Small intestine (tissue), 7 donors: ENCODE measurements at regions not wholly inside any gene's neighbourhood (a gene's known extent, or its start where the extent isn't known, plus 50 kb on each side); places are given as distances from the start of the nearest gene placed in this dataset.
A peak's percentile ranks its signal among the peaks of the same experiment; 100 is the strongest.
"Not testable (repeated sequence)": the region's sequence is repeated elsewhere in the genome, so short reads cannot be mapped to it uniquely, and the experiment has no call there.

Experiments used
- DNase-seq, 2 donors: peaks; one replicate each; pipeline versions ENCODE4 v3.0.0 to v3.0.0-alpha.2; 2013
- FAIRE-seq: peaks from 2 replicates; lab custom pipeline; 2012; peaks lifted over from hg19 to GRCh38; lab: Jason Lieb, UNC
- H3K27ac ChIP-seq, 3 donors: one replicate each; pipeline ENCODE4 v1.5.1; 2013; ENCODE audit warnings: low read length in 2 of 3, mild to moderate bottlenecking in 2 of 3, control low read depth in 1 of 3, inconsistent platforms in 1 of 3, low read depth in 1 of 3, moderate library complexity in 1 of 3
- H3K27me3 ChIP-seq, 3 donors: one replicate each; pipeline ENCODE4 v1.6.1; 2013; ENCODE audit warnings: low read length in 3 of 3, inconsistent platforms in 1 of 3; ENCODE audit not compliant: control insufficient read depth in 3 of 3, insufficient read depth in 3 of 3
- H3K36me3 ChIP-seq, 3 donors: one replicate each; pipeline ENCODE4 v1.6.1; 2013; ENCODE audit warnings: low read length in 3 of 3, inconsistent platforms in 1 of 3, low read depth in 1 of 3, mild to moderate bottlenecking in 1 of 3, moderate library complexity in 1 of 3; ENCODE audit not compliant: control insufficient read depth in 3 of 3, insufficient read depth in 2 of 3
- H3K4me1 ChIP-seq, 3 donors: one replicate each; pipeline ENCODE4 v1.6.1; 2013; ENCODE audit warnings: low read length in 2 of 3, inconsistent platforms in 1 of 3, low read depth in 1 of 3, mild to moderate bottlenecking in 1 of 3, moderate library complexity in 1 of 3; ENCODE audit not compliant: control insufficient read depth in 3 of 3, insufficient read depth in 2 of 3
- H3K4me3 ChIP-seq, 3 donors: one replicate each; pipeline ENCODE4 v1.5.1; 2013; ENCODE audit warnings: low read length in 3 of 3, control low read depth in 1 of 3, inconsistent platforms in 1 of 3, low read depth in 1 of 3, mild to moderate bottlenecking in 1 of 3, moderate library complexity in 1 of 3
- H3K9me3 ChIP-seq, 2 donors: one replicate each; pipeline ENCODE4 v1.6.1; 2013; ENCODE audit warnings: low read depth in 1 of 2, low read length in 1 of 2; ENCODE audit not compliant: control insufficient read depth in 2 of 2, insufficient read depth in 1 of 2
- WGBS, 3 donors: extraction: QIAGEN DNeasy Blood & Tissue Kit; methylation state at CpG; one replicate each; pipeline ENCODE4 v1.1.7; 2013; 5-methylcytosine and 5-hydroxymethylcytosine counted together
- donor health status: healthy with polysubstance abuse.
- donor health status: control.
- donor health status: control.
- donor health status: Bipolar disorder and iron deficiency.
- donor health status: healthy.

GRCh38 chr12:8282181-8282580, 54.8 kb upstream of the FAM90A1 start:
- FAIRE-seq, H3K27me3 ChIP-seq: not testable (repeated sequence)

DNA sequence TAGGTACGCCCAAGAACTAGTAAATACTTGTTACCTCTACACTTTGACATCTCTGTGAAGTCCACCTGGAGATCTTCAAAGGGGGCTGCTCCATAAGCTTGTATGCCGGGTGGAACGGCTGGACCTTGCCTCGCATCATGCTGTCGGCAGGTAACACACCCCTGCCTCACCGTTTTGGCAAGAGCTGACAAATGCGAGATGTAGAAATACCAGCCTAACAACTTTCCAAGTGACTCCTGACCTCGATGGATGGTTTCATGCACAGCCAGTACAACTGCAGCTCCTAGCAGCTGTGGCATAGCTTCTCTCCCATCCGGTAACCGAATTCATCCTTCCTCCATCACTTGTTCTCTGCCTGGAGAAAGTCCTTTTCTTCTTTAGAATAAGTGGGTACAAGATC, 58.3 kb upstream of the FAM90A1 start:
- H3K4me3 ChIP-seq, H3K36me3 ChIP-seq, FAIRE-seq, H3K4me1 ChIP-seq, H3K27me3 ChIP-seq, H3K9me3 ChIP-seq, H3K27ac ChIP-seq: not testable (repeated sequence)
- WGBS, 3 donors, result 21 to 69% (median 33%) methylated on average over 9 to 10 of the region's 10 CpGs
- DNase-seq, result peak in 1 of 2 donors; percentile 1

More at GRCh38 chr12:8282181-8282580, 54.8 kb upstream of the FAM90A1 start:
- not testable (repeated sequence) for H3K4me1 ChIP-seq, H3K27ac ChIP-seq, H3K4me3 ChIP-seq, DNase-seq, H3K36me3 ChIP-seq, H3K9me3 ChIP-seq
- WGBS, 3 donors, result 62 to 78% (median 67%) methylated on average over 8 of the region's 11 CpGs

DNA sequence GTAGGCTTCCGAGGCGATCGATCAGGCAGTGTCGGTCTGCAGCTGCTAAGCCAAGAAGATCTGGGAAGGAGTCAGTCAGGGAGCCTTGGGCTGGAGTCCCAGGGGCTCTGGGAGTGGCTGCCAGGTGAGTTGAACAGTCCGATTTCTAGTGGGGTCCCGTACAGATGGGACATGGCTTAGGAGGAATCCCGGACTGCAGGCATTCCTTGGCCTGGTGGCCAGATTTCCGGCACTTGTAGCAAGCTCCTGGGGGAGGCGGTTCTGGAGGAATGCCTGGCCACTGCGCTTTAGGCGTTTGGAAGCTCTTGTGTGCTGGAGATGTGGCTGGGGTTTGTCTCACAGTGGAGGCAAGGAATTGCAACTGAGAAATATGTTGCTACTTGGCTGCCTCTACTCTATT, 64.3 kb upstream of the FAM90A1 start:
- H3K27me3 ChIP-seq, DNase-seq, H3K27ac ChIP-seq, FAIRE-seq, H3K4me3 ChIP-seq, H3K4me1 ChIP-seq, H3K36me3 ChIP-seq, H3K9me3 ChIP-seq: not testable (repeated sequence)
- 87 to 94% (median 87%) methylated on average over 9 to 11 of the region's 11 CpGs for WGBS, 3 donors

GRCh38 chr12:8294662-8295061, 67.2 kb upstream of the FAM90A1 start:
- not testable (repeated sequence) for H3K9me3 ChIP-seq, H3K27ac ChIP-seq, H3K4me1 ChIP-seq, FAIRE-seq, DNase-seq, H3K4me3 ChIP-seq, H3K27me3 ChIP-seq, H3K36me3 ChIP-seq
- WGBS, 3 donors, result 74 to 77% (median 75%) methylated on average over 6 of the region's 7 CpGs

GRCh38 chr12:8308611-8309010, 81.2 kb upstream of the FAM90A1 start:
- H3K27me3 ChIP-seq, DNase-seq, H3K27ac ChIP-seq, H3K9me3 ChIP-seq, H3K36me3 ChIP-seq, H3K4me3 ChIP-seq, H3K4me1 ChIP-seq, FAIRE-seq: not testable (repeated sequence)
- 18 to 45% (median 32%) methylated on average over 5 to 10 of the region's 10 CpGs for WGBS, 3 donors

DNA sequence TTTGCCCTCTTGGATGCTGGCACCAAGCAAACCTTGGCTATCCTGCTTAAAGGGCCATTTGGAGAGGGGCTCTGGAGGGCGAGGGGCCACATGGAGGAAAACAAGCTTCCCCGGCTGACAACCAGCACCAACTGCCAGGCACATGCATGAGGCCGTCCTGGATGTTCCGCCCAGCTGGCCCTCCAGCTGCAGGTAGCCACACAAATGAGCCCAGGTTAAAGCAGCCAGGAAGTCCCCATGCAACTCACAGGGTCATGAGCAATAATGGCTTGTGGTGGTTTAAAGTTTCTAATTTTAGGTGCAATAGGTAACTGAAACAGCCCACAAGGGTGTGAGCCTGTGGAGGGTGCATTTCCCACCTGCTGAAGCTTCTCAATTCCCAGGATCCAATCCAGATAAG, 88.6 kb upstream of the FAM90A1 start:
- H3K27ac ChIP-seq, H3K4me3 ChIP-seq, H3K9me3 ChIP-seq, H3K27me3 ChIP-seq, DNase-seq, H3K36me3 ChIP-seq, FAIRE-seq, H3K4me1 ChIP-seq: not testable (repeated sequence)
- WGBS, 3 donors, result 86 to 96% (median 90%) methylated on average over 4 of the region's 4 CpGs

GRCh38 chr12:8317675-8318074, 90.3 kb upstream of the FAM90A1 start:
- H3K27ac ChIP-seq, FAIRE-seq, H3K9me3 ChIP-seq, H3K4me1 ChIP-seq, H3K36me3 ChIP-seq, DNase-seq, H3K27me3 ChIP-seq, H3K4me3 ChIP-seq: not testable (repeated sequence)
- WGBS, 3 donors, result 33 to 58% (median 49%) methylated on average over 5 of the region's 5 CpGs

GRCh38 chr12:8320251-8320730, 92.9 kb upstream of the FAM90A1 start:
- 23 to 50% (median 35%) methylated on average over 11 of the region's 11 CpGs for WGBS, 3 donors
- H3K27ac ChIP-seq, result peak overlapping the region in 1 of 3 donors; percentile 29
- DNase-seq, result peak; percentile 17 to 75
- H3K4me1 ChIP-seq, H3K4me3 ChIP-seq, H3K36me3 ChIP-seq, H3K27me3 ChIP-seq, H3K9me3 ChIP-seq, FAIRE-seq: not testable (repeated sequence)

- peak overlapping the region in 1 of 3 donors; percentile 75 for H3K27ac ChIP-seq
- H3K4me1 ChIP-seq, H3K9me3 ChIP-seq, H3K4me3 ChIP-seq, DNase-seq, H3K27me3 ChIP-seq, FAIRE-seq, H3K36me3 ChIP-seq: not testable (repeated sequence)
- WGBS, 3 donors, result 51 to 71% (median 67%) methylated on average over 7 of the region's 7 CpGs
Observed at GRCh38 chr12:8320791-8321370, 93.5 kb upstream of the FAM90A1 start.
